ENCODE measurements at regions not wholly inside any gene's neighbourhood (a gene's known extent, or its start where the extent isn't known, plus 50 kb on each side); places are given as distances from the start of the nearest gene placed in this dataset.

GRCh38 chr1:207971331-207972219 lies 60.6 kb upstream of the CD34 start:
- DNase-seq (ENCODE audit: low read depth, low spot score) = no peak

GRCh38 chr1:207970329-207971233 lies 59.7 kb upstream of the CD34 start:
- DNase-seq (ENCODE audit: low read depth, low spot score) = no peak

GRCh38 chr1:207969528-207969927 lies 58.6 kb upstream of the CD34 start:
- no peak for DNase-seq (ENCODE audit: low read depth, low spot score)

GRCh38 chr1:207968521-207969009 lies 57.6 kb upstream of the CD34 start:
- DNase-seq (ENCODE audit: low read depth, low spot score) = no peak

GRCh38 chr1:207967703-207968102 lies 56.8 kb upstream of the CD34 start:
- DNase-seq (ENCODE audit: low read depth, low spot score) = no peak

- no peak for DNase-seq (ENCODE audit: low read depth, low spot score)
Observed at GRCh38 chr1:207966521-207966920, 55.6 kb upstream of the CD34 start.

GRCh38 chr1:207965392-207966387 lies 54.8 kb upstream of the CD34 start:
- peak; percentile 86 for DNase-seq (ENCODE audit: low read depth, low spot score)

- no peak for DNase-seq (ENCODE audit: low read depth, low spot score)
Observed at GRCh38 chr1:207964195-207964966, 53.5 kb upstream of the CD34 start.

- peak; percentile 96 for DNase-seq (ENCODE audit: low read depth, low spot score)
Observed at GRCh38 chr1:207963427-207964194, 52.7 kb upstream of the CD34 start.

- peak; percentile 83 for DNase-seq (ENCODE audit: low read depth, low spot score)
Observed at GRCh38 chr1:207962716-207963426, 51.9 kb upstream of the CD34 start.

Measured in ELF-1 (cell line).